Testis (tissue), 2 donors: ENCODE measurements at regions not wholly inside any gene's neighbourhood (a gene's known extent, or its start where the extent isn't known, plus 50 kb on each side); places are given as distances from the start of the nearest gene placed in this dataset.

ENCODE experiments used
- DNase-seq: peaks from one replicate; pipeline ENCODE4 v3.0.0-alpha.2; 2019
- H3K27ac ChIP-seq, 2 donors: fragments of 200-600 bp; sonication (generic); one replicate each; pipeline ENCODE4 v1.5.1; 2019
- H3K27me3 ChIP-seq: fragments of 200-600 bp; sonication (generic); one replicate; pipeline ENCODE4 v1.5.1; 2019
- H3K36me3 ChIP-seq: fragments of 200-600 bp; sonication (generic); one replicate; pipeline ENCODE4 v1.5.1; 2017; ENCODE audit warnings: low read depth; ENCODE audit errors: missing control alignments
- H3K4me1 ChIP-seq: fragments of 200-600 bp; sonication (generic); one replicate; pipeline ENCODE4 v1.5.1; 2019
- H3K4me3 ChIP-seq, 2 donors: fragments of 200-600 bp; sonication (generic); one replicate each; pipeline ENCODE4 v1.5.1; 2017 to 2019
- H3K9me3 ChIP-seq: fragments of 200-600 bp; sonication (generic); one replicate; pipeline ENCODE4 v1.5.1; 2017
- POLR2A ChIP-seq: fragments of 450-650 bp; IDR thresholded peaks from one replicate; pipeline ENCODE4 v1.6.1; 2017; ENCODE audit warnings: antibody characterized with exemption, mild to moderate bottlenecking, moderate library complexity
- WGBS, 2 donors: methylation state at CpG; one replicate each; pipeline ENCODE4 v1.1.5; 2018; 5-methylcytosine and 5-hydroxymethylcytosine counted together
- intact Hi-C: fragments of 100-400 bp; cut with DNase I; formaldehyde crosslinking; loops from one replicate; pipeline ENCODE4 v1.15.1; 2023; ENCODE audit warnings: low total_unique reads
- TF ChIP-seq, protein P1 (sequence below), 3 experiments: fragments of 450-650 bp in 2 of 3; fragments of 200-600 bp in 1 of 3; sonication (generic) in 1 of 3; IDR thresholded peaks; one replicate each; pipeline ENCODE4 v1.5.1; 2016 to 2019; ENCODE audit warnings: antibody characterized with exemption in 3 of 3, mild to moderate bottlenecking in 2 of 3, moderate library complexity in 1 of 3

DNA sequence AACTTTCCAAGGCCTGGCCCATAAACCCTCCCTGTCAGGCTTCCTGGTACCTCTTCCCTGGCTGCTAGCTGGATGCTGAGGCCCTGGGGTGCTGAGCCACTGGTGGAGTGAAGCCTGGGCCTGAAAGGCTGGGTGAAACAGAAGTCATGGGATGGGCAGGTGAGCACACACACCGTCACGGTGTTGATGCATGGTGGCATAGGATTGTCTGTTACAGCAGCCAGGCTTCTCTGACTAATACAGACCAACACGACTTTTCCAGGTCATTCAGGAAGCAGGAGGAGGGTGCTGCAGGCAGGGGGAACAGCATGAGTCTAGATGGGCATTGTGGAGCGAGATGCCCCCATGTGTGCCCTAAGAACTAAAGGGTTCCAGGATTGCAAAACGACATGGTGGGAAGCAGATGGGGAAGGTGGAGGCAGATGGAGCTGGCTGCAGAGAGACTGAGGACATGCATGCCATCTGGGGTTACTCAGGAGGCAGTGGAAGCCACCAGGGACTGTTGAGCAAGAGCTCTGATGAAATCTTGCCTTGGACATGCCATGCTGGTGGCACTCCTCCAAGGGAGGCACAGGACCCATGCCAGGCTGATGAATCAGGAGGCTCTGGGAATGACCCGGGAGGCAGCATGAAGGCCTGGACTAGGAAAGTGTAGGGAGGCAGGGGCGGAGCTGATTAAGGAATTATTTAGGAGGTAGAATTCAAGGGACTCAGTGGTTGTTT lies 480.9 kb downstream of the TSN start:
- no peak overlapping the region for H3K27ac ChIP-seq
- intact Hi-C loops, result no loop called here
- WGBS, 2 donors, result 84 to 93% methylated on average over 7 of the region's 7 CpGs
- no peaks in the 10 kb centered on the region for H3K9me3 ChIP-seq
- H3K4me3 ChIP-seq, result no peak overlapping the region
- H3K27me3 ChIP-seq, result no peaks in the 10 kb centered on the region
- DNase-seq, result peak; percentile 32
- no peaks in the 10 kb centered on the region for H3K36me3 ChIP-seq
- TF ChIP-seq POLR2A, result no peak
- TF ChIP-seq, protein P1, sequence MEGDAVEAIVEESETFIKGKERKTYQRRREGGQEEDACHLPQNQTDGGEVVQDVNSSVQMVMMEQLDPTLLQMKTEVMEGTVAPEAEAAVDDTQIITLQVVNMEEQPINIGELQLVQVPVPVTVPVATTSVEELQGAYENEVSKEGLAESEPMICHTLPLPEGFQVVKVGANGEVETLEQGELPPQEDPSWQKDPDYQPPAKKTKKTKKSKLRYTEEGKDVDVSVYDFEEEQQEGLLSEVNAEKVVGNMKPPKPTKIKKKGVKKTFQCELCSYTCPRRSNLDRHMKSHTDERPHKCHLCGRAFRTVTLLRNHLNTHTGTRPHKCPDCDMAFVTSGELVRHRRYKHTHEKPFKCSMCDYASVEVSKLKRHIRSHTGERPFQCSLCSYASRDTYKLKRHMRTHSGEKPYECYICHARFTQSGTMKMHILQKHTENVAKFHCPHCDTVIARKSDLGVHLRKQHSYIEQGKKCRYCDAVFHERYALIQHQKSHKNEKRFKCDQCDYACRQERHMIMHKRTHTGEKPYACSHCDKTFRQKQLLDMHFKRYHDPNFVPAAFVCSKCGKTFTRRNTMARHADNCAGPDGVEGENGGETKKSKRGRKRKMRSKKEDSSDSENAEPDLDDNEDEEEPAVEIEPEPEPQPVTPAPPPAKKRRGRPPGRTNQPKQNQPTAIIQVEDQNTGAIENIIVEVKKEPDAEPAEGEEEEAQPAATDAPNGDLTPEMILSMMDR (IDR thresholded peaks at IDR 0.05), result no peak
- H3K4me1 ChIP-seq, result no peaks in the 10 kb centered on the region

DNA sequence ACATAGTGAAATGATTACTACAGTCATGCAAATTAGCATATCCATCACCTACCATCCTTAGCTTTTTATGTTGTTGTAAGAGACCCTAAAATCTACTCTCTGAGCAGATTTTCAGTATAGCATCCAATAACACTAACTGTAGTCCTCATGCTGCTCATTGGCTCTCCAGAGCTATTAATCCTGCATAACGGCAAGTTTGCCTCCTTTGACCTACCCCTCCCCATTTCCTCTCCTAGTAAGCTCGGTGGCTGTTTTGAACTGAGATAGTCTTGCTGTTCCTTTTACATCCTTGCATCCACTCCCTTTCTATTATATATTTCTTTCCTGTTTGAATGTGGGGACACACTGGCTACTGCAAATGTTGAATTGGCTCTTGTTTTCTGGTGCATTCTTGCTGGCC lies 481.5 kb downstream of the TSN start:
- no peaks in the 10 kb centered on the region for H3K27me3 ChIP-seq
- 38 to 42% methylated on average over 2 of the region's 2 CpGs for WGBS, 2 donors
- intact Hi-C loops, result no loop called here

DNA sequence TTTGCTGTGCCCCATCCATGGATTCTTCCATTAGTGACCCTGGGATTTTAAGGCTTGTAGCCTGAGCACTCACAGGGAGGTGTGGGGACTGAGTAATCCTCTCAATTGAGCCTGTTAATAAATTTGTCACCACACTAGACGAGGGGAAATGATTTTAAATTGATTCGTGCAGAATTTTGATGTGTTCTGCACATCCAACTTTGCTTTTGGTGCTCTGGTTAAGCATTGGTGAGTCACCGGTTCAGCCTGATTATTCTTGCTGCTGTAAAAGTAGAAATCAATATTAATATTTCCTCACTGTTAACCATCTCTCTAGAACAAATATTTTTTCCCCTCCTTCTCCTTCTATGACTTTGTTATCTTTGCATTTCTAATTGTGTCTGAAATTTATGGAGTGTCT lies 482.0 kb downstream of the TSN start:
- H3K4me1 ChIP-seq, result no peaks in the 10 kb centered on the region
- no peaks in the 10 kb centered on the region for H3K27me3 ChIP-seq
- intact Hi-C loops, result no loop called here
- WGBS, 2 donors, result 78 to 79% methylated on average over 3 of the region's 3 CpGs
- H3K9me3 ChIP-seq, result no peaks in the 10 kb centered on the region
- TF ChIP-seq, protein P1 (IDR thresholded peaks at IDR 0.05), result no peak
- no peak for TF ChIP-seq POLR2A
- H3K36me3 ChIP-seq, result no peaks in the 10 kb centered on the region
- H3K4me3 ChIP-seq, result no peak overlapping the region
- DNase-seq, result no peak
- no peak overlapping the region for H3K27ac ChIP-seq

More for the DNA sequence above, 481.5 kb downstream of the TSN start:
- no peak for DNase-seq
- Histone ChIP-seq H3K4me3 (no peak overlapping the region), H3K4me1 (no peaks in the 10 kb centered on the region), H3K36me3 (no peaks in the 10 kb centered on the region), H3K9me3 (no peaks in the 10 kb centered on the region), H3K27ac (no peak overlapping the region)
- TF ChIP-seq POLR2A, result no peak
- TF ChIP-seq, protein P1 (IDR thresholded peaks at IDR 0.05), result no peak

DNA sequence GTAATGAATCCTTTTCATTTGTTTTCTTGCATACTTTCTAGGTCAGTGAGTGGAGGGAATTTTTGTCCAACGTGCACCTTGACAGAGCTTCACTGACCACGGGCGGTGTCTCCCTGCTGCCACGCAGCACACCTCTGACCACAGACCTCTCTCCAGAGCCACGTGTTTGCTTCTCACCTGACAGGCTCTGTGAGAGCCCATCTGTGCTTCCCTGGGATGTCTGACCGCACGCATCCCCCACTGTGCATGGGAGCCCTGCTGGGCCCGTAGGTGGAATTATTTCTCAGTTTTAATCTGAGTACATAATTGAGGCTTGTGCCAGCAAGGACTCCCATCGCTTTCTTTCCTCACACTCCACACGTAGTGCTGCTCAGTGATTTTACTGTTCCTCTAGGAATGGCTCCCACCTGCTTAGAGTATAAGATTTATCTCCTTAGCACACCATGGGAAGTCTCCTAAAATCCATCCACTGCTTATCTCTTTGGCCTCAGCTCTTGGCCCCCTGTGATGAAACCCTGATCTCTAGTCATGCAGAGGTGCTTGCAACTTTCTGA lies 482.6 kb downstream of the TSN start:
- Histone ChIP-seq H3K9me3 (no peaks in the 10 kb centered on the region), H3K36me3 (no peaks in the 10 kb centered on the region), H3K27me3 (no peaks in the 10 kb centered on the region), H3K27ac (no peak overlapping the region), H3K4me3 (no peak overlapping the region), H3K4me1 (no peaks in the 10 kb centered on the region)
- no peak for DNase-seq
- TF ChIP-seq POLR2A, result no peak
- TF ChIP-seq, protein P1 (IDR thresholded peaks at IDR 0.05), result no peak
- WGBS, 2 donors, result 81 to 85% methylated on average over 10 of the region's 10 CpGs
- intact Hi-C loops, result no loop called here

DNA sequence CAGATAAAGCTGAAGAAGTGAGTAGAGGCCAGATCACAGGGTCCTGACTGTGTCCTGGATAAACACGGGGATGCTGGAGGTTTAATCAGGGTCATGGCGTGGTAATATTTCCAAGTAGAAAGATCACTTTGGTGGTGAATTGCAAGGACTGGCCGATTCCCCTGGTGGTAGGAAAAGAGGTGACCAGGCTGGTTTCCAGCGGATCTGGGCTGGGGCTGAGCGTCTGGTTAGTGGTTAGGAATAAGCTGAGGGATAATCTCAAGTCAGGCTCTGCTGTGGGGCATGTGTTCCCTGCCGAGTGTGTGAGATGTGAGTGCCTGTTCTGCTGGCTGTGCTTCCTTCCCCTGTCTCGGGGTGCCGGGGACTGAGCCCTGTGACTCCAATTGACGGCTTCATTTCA lies 484.0 kb downstream of the TSN start:
- intact Hi-C loops, result no loop called here
- Histone ChIP-seq H3K9me3 (no peaks in the 10 kb centered on the region), H3K4me3 (no peak overlapping the region), H3K27me3 (no peaks in the 10 kb centered on the region), H3K4me1 (no peaks in the 10 kb centered on the region), H3K27ac (no peak overlapping the region), H3K36me3 (no peaks in the 10 kb centered on the region)
- TF ChIP-seq, protein P1 (IDR thresholded peaks at IDR 0.05), result no peak
- TF ChIP-seq POLR2A, result no peak
- 86 to 89% methylated on average over 9 of the region's 9 CpGs for WGBS, 2 donors
- no peak for DNase-seq
